NCI-H128 (cell line): ENCODE measurements at regions not wholly inside any gene's neighbourhood (a gene's known extent, or its start where the extent isn't known, plus 50 kb on each side); places are given as distances from the start of the nearest gene placed in this dataset.
"Not testable (repeated sequence)": the region's sequence is repeated elsewhere in the genome, so short reads cannot be mapped to it uniquely, and the experiment has no call there.

Experiments
- DNase-seq: peaks from one replicate; lab custom pipeline; 2025; ENCODE audit not compliant: unreplicated experiment; lab: John Stamatoyannopoulos, UW

GRCh38 chr11:15300341-15300740 is 185.6 kb downstream of the INSC start:
- no peak for DNase-seq

- no peak for DNase-seq
Observed at GRCh38 chr11:15307619-15308024, 192.9 kb downstream of the INSC start.

GRCh38 chr11:15308840-15309239 is 194.1 kb downstream of the INSC start:
- DNase-seq: no peak

- DNase-seq: no peak
Observed at GRCh38 chr11:15309296-15309695, 194.6 kb downstream of the INSC start.

GRCh38 chr11:15313862-15314261 is 199.1 kb downstream of the INSC start:
- no peak for DNase-seq

- no peak for DNase-seq
Observed at GRCh38 chr11:15318814-15319213, 204.1 kb downstream of the INSC start.

GRCh38 chr11:15326520-15326919 is 211.8 kb downstream of the INSC start:
- no peak for DNase-seq

GRCh38 chr11:15327786-15328231 is 213.1 kb downstream of the INSC start:
- peak; percentile 60 for DNase-seq

- DNase-seq: no peak
Observed at GRCh38 chr11:15333407-15333806, 218.7 kb downstream of the INSC start.

- DNase-seq: no peak
Observed at GRCh38 chr11:15334766-15335165, 220.0 kb downstream of the INSC start.

- DNase-seq: no peak
Observed at GRCh38 chr11:15336021-15336420, 221.3 kb downstream of the INSC start.

- no peak for DNase-seq
Observed at GRCh38 chr11:15339302-15339701, 224.6 kb downstream of the INSC start.

- no peak for DNase-seq
Observed at GRCh38 chr11:15341587-15341986, 226.9 kb downstream of the INSC start.

GRCh38 chr11:15342163-15342562 is 227.4 kb downstream of the INSC start:
- DNase-seq: no peak

- no peak for DNase-seq
Observed at GRCh38 chr11:15346907-15347306, 232.2 kb downstream of the INSC start.

- DNase-seq: no peak
Observed at GRCh38 chr11:15347969-15348734, 233.4 kb downstream of the INSC start.

- DNase-seq: no peak
Observed at GRCh38 chr11:15349413-15349812, 234.7 kb downstream of the INSC start.

GRCh38 chr11:15361316-15361715 is 246.6 kb downstream of the INSC start:
- DNase-seq: no peak

GRCh38 chr11:15365286-15365685 is 250.6 kb downstream of the INSC start:
- DNase-seq: not testable (repeated sequence)

- DNase-seq: no peak
Observed at GRCh38 chr11:15367695-15368094, 253.0 kb downstream of the INSC start.

- DNase-seq: no peak
Observed at GRCh38 chr11:15370495-15371147, 255.9 kb downstream of the INSC start.

GRCh38 chr11:15371533-15371932 is 256.8 kb downstream of the INSC start:
- DNase-seq: no peak

- no peak for DNase-seq
Observed at GRCh38 chr11:15374418-15374817, 259.7 kb downstream of the INSC start.
